CD8-positive, alpha-beta memory T cell (primary cell): ENCODE measurements at regions not wholly inside any gene's neighbourhood (a gene's known extent, or its start where the extent isn't known, plus 50 kb on each side); places are given as distances from the start of the nearest gene placed in this dataset.

Source experiments
- CTCF ChIA-PET: fragments of 350-600 bp; sonication (Branson Sonifier 250); formaldehyde crosslinking; loops from one replicate; lab custom pipeline; 2021; ENCODE audit warnings: antibody characterized with exemption; lab: Charles Lee
- POLR2A ChIA-PET: fragments of 350-600 bp; sonication (Branson Sonifier 250); formaldehyde crosslinking; loops from one replicate; lab custom pipeline; 2021; ENCODE audit warnings: antibody characterized with exemption; lab: Charles Lee
- DNase-seq, 5 donors: peaks; one replicate each; pipeline versions ENCODE4 v3.0.0 to v3.0.0-alpha.2; 2020 to 2022; ENCODE audit warnings: mixed read lengths in 1 of 5
- H3K27ac ChIP-seq: one replicate; pipeline ENCODE4 v1.7.0; 2013; ENCODE audit warnings: low read depth, mild to moderate bottlenecking, low read length, moderate library complexity
- H3K27me3 ChIP-seq: 2 replicates; pipeline ENCODE4 v1.7.0; 2013; ENCODE audit warnings: low read length, mild to moderate bottlenecking; ENCODE audit not compliant: insufficient read depth, poor library complexity, severe bottlenecking
- H3K36me3 ChIP-seq: 2 replicates; pipeline ENCODE4 v1.7.0; 2013; ENCODE audit warnings: mild to moderate bottlenecking, low read length, moderate library complexity; ENCODE audit not compliant: insufficient read depth
- H3K4me1 ChIP-seq: 2 replicates; pipeline ENCODE4 v1.7.0; 2013; ENCODE audit warnings: mild to moderate bottlenecking, low read length, moderate library complexity; ENCODE audit not compliant: insufficient read depth
- H3K4me3 ChIP-seq: 2 replicates; pipeline ENCODE4 v1.7.0; 2013; ENCODE audit warnings: mild to moderate bottlenecking, low read length
- H3K9me3 ChIP-seq: 2 replicates; pipeline ENCODE4 v1.7.0; 2013; ENCODE audit warnings: mild to moderate bottlenecking, low read length
- H3K27ac Mint-ChIP-seq, 8 donors: one replicate each; pipeline ENCODE4 v1.8.0; 2020 to 2021; ENCODE audit warnings: mixed read lengths in 8 of 8, mild to moderate bottlenecking in 6 of 8, inconsistent platforms in 3 of 8, moderate library complexity in 3 of 8
- H3K27me3 Mint-ChIP-seq, 2 donors: one replicate each; pipeline ENCODE4 v1.8.0; 2020 to 2021; ENCODE audit warnings: mixed read lengths in 2 of 2, mild to moderate bottlenecking in 1 of 2, moderate library complexity in 1 of 2
- H3K36me3 Mint-ChIP-seq, 3 donors: one replicate each; pipeline ENCODE4 v1.8.0; 2020 to 2021; ENCODE audit warnings: mixed read lengths in 3 of 3, inconsistent platforms in 1 of 3, mild to moderate bottlenecking in 1 of 3
- H3K4me1 Mint-ChIP-seq, 3 donors: one replicate each; pipeline ENCODE4 v1.8.0; 2020 to 2021; ENCODE audit warnings: mixed read lengths in 3 of 3, inconsistent platforms in 1 of 3, mild to moderate bottlenecking in 1 of 3
- H3K4me3 Mint-ChIP-seq, 7 donors: one replicate each; pipeline ENCODE4 v1.8.0; 2020 to 2021; ENCODE audit warnings: mixed read lengths in 7 of 7, mild to moderate bottlenecking in 6 of 7, moderate library complexity in 4 of 7, inconsistent platforms in 2 of 7
- H3K9me3 Mint-ChIP-seq, 5 donors: one replicate each; pipeline ENCODE4 v1.8.0; 2020 to 2022; ENCODE audit warnings: mixed read lengths in 5 of 5, mild to moderate bottlenecking in 3 of 5, moderate library complexity in 2 of 5, inconsistent platforms in 1 of 5

DNA sequence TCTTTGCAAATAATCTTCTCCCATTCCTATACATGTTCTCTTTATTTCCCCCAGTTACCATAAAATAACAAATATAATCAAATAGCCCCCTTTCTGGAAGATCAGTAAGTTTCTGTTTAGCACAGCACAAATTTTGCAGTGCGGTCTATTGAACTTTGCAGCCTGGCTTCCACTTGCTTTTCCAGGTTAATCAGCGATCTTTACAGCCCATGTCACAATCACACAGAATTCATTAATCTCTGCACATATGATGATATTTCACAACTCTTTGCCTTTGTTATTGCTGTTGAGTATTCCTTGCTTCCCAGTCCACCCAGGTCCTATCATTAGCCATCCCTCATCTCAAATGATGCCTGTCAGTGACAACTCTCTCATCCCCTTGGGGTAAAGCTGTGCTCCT, 2358.0 kb downstream of the PCDH7 start:
- POLR2A ChIA-PET, result no interaction called here
- no peaks in the 10 kb centered on the region for H3K27me3 ChIP-seq
- no peak for DNase-seq
- Mint-ChIP-seq H3K4me1 (no peaks in the 10 kb centered on the region), H3K27me3 (no peaks in the 10 kb centered on the region), H3K9me3 (peaks cover 2 to 20% (median 8%) of the 10 kb centered on the region in 5 donors), H3K27ac (no peak overlapping the region), H3K4me3 (no peak overlapping the region), H3K36me3 (no peaks in the 10 kb centered on the region)
- H3K9me3 ChIP-seq, result no peaks in the 10 kb centered on the region
- H3K36me3 ChIP-seq, result no peaks in the 10 kb centered on the region
- no peak overlapping the region for H3K27ac ChIP-seq
- H3K4me1 ChIP-seq, result no peaks in the 10 kb centered on the region
- CTCF ChIA-PET, result no interaction called here
- no peak overlapping the region for H3K4me3 ChIP-seq

DNA sequence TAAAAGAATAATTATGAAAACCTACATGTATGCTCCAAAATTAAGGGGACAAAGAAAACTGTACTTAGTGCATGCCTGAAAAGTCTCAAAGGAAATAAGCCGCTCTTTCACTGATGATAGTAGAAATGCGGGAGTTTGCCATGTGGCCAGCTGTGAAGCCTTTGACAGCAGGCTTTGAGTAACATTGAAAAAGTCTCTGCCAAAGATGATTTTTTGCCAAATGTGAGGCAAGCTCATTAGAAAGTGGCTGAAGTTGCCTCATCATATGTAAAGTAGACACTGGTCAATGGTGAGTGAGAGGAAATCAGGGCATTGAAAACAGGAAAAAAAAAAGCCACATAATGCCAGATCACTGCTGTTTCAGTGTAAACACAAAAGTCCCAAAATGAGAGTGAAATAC, 2360.1 kb downstream of the PCDH7 start:
- Histone ChIP-seq H3K4me1 (no peaks in the 10 kb centered on the region), H3K27ac (no peak overlapping the region), H3K4me3 (no peak overlapping the region), H3K9me3 (no peaks in the 10 kb centered on the region), H3K36me3 (no peaks in the 10 kb centered on the region), H3K27me3 (no peaks in the 10 kb centered on the region)
- no peaks in the 10 kb centered on the region for H3K27me3 Mint-ChIP-seq
- no peak overlapping the region for H3K27ac Mint-ChIP-seq
- ChIA-PET POLR2A (no interaction called here), CTCF (no interaction called here)
- no peak for DNase-seq
- no peak overlapping the region for H3K4me3 Mint-ChIP-seq
- H3K36me3 Mint-ChIP-seq, result no peaks in the 10 kb centered on the region
- peaks cover 3 to 22% (median 6%) of the 10 kb centered on the region in 5 donors for H3K9me3 Mint-ChIP-seq
- no peaks in the 10 kb centered on the region for H3K4me1 Mint-ChIP-seq

DNA sequence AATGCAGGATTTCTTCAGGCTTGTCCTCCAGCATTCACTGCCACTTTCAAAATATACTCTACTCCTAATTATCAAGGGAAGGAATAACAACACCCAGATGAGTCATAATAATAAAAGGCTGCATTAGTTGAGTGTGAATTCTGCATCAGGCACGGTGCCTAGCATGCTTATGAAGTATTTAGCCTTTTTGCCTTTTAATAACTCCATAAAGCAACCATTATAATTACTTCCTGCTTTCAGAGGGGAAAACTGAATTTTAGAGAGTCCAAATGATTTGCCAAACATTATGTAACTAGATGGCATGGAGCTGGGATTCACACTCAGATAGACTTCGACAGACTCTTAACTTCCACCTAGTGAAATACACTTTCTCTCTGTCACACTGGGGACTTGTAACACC, 2365.5 kb downstream of the PCDH7 start:
- CTCF ChIA-PET, result no interaction called here
- no peaks in the 10 kb centered on the region for H3K4me1 ChIP-seq
- POLR2A ChIA-PET, result no interaction called here
- H3K9me3 ChIP-seq, result no peaks in the 10 kb centered on the region
- no peak overlapping the region for H3K27ac ChIP-seq
- no peak overlapping the region for H3K4me3 Mint-ChIP-seq
- no peak overlapping the region for H3K4me3 ChIP-seq
- H3K27ac Mint-ChIP-seq, result no peak overlapping the region
- no peaks in the 10 kb centered on the region for H3K4me1 Mint-ChIP-seq
- no peak for DNase-seq
- H3K27me3 Mint-ChIP-seq, result no peaks in the 10 kb centered on the region
- H3K36me3 ChIP-seq, result no peaks in the 10 kb centered on the region
- no peaks in the 10 kb centered on the region for H3K27me3 ChIP-seq
- peaks cover 5 to 25% (median 8%) of the 10 kb centered on the region in 5 donors for H3K9me3 Mint-ChIP-seq
- no peaks in the 10 kb centered on the region for H3K36me3 Mint-ChIP-seq

DNA sequence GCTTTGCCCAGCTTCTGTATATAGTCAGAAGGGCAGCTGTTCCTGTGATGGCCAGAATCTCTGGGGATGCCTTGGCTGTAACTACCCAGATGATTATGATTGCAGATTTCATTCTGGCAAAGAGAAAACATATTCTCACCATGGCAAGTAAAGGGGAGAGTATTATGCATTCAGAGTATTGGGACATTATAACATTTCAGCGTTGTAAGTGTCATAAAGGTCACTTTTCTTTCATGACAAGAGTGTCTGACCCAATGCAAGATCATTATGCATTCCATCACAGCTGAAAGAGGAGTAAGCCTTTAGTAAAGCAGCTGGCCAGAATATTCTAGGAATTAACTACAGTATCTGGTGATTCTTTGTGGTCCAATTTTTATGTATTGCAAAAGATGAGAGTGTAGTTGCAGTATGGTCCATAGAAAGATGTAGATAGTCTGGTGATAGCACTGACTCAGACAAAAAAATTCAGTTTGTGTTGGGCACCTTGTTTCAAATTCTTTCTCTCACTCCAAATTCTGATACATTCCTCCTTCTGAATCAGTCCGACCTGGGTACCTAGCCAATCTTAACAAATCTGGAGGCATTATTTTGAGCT, 2366.3 kb downstream of the PCDH7 start:
- H3K4me3 Mint-ChIP-seq, result no peak overlapping the region
- no peaks in the 10 kb centered on the region for H3K36me3 ChIP-seq
- H3K27me3 Mint-ChIP-seq, result no peaks in the 10 kb centered on the region
- H3K9me3 ChIP-seq, result no peaks in the 10 kb centered on the region
- H3K9me3 Mint-ChIP-seq, result peaks cover 3 to 21% (median 8%) of the 10 kb centered on the region in 5 donors
- H3K4me1 ChIP-seq, result no peaks in the 10 kb centered on the region
- H3K36me3 Mint-ChIP-seq, result no peaks in the 10 kb centered on the region
- no peak for DNase-seq
- no peak overlapping the region for H3K4me3 ChIP-seq
- CTCF ChIA-PET, result no interaction called here
- no peak overlapping the region for H3K27ac ChIP-seq
- no peaks in the 10 kb centered on the region for H3K27me3 ChIP-seq
- H3K4me1 Mint-ChIP-seq, result no peaks in the 10 kb centered on the region
- POLR2A ChIA-PET, result no interaction called here
- H3K27ac Mint-ChIP-seq, result no peak overlapping the region

DNA sequence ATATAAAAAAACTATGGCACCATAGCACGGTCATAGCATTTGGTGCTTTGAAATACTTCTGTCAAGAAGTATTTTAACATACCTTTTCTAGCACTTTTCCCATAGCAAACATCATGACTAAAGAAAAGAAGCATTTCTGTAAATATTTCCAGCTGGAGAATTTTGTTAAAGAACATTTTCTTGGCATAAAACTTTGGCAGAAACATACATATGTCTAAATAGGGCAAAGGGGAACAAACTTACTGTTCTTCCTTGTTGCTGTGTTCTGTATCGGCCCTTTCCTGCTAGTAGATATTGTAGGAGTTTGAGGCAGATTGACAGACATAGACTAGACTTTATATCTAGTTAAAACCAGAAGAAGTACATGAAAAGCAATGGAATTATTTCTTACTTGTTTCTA, 2368.5 kb downstream of the PCDH7 start:
- Histone ChIP-seq H3K9me3 (no peaks in the 10 kb centered on the region), H3K4me3 (no peak overlapping the region), H3K27ac (no peak overlapping the region), H3K36me3 (no peaks in the 10 kb centered on the region), H3K27me3 (no peaks in the 10 kb centered on the region), H3K4me1 (no peaks in the 10 kb centered on the region)
- Mint-ChIP-seq H3K27me3 (no peaks in the 10 kb centered on the region), H3K9me3 (peaks cover 3 to 26% (median 6%) of the 10 kb centered on the region in 5 donors), H3K4me1 (no peaks in the 10 kb centered on the region), H3K27ac (no peak overlapping the region), H3K36me3 (no peaks in the 10 kb centered on the region), H3K4me3 (no peak overlapping the region)
- ChIA-PET CTCF (no interaction called here), POLR2A (no interaction called here)
- DNase-seq, result no peak

DNA sequence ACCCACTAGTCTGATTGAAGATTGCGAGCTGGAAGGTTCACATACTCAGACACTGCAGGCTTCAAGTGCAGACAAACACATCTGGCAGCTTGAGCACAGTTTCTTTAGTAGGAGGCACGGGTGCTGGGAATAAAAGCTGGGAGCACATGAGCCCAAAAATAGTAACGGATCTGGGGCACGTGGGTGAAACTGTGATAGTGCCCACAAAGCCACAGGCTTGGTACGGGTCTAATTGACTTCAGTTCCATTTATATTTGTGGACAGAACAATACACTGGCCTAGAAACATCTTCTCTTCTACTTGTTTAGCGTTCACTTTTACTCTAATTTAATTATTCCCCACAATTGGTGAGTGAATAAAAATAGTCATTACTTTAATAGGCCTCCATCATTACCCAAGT, 2370.7 kb downstream of the PCDH7 start:
- Histone ChIP-seq H3K4me1 (no peaks in the 10 kb centered on the region), H3K27me3 (no peaks in the 10 kb centered on the region), H3K27ac (no peak overlapping the region), H3K36me3 (no peaks in the 10 kb centered on the region), H3K9me3 (no peaks in the 10 kb centered on the region), H3K4me3 (no peak overlapping the region)
- no peaks in the 10 kb centered on the region for H3K36me3 Mint-ChIP-seq
- POLR2A ChIA-PET, result no interaction called here
- H3K9me3 Mint-ChIP-seq, result peaks cover 3 to 32% (median 9%) of the 10 kb centered on the region in 5 donors
- H3K4me3 Mint-ChIP-seq, result no peak overlapping the region
- H3K27ac Mint-ChIP-seq, result no peak overlapping the region
- CTCF ChIA-PET, result no interaction called here
- no peaks in the 10 kb centered on the region for H3K27me3 Mint-ChIP-seq
- DNase-seq, result no peak
- no peaks in the 10 kb centered on the region for H3K4me1 Mint-ChIP-seq

DNA sequence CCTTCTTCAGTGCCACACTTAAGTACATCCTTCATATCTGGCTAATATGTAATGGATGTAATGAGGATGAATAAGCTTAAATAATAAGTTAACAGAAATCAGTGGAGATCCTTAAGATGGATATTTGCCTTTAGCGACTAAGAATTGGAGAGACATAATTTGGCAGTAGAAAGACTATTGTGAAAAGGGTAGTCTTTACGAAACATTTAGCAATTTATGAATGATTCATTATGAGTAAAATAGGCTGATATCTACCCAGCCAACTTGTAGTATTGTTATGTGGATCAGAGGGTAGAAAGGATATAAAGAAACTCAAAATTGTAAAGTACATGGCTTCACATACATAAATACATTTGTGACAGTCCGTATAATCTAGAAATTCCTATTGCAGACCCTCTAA, 2371.8 kb downstream of the PCDH7 start:
- Mint-ChIP-seq H3K27me3 (no peaks in the 10 kb centered on the region), H3K9me3 (peaks cover 3 to 32% (median 9%) of the 10 kb centered on the region in 5 donors), H3K4me1 (no peaks in the 10 kb centered on the region), H3K27ac (no peak overlapping the region), H3K36me3 (no peaks in the 10 kb centered on the region), H3K4me3 (no peak overlapping the region)
- CTCF ChIA-PET, result no interaction called here
- no peaks in the 10 kb centered on the region for H3K36me3 ChIP-seq
- H3K4me3 ChIP-seq, result no peak overlapping the region
- H3K27ac ChIP-seq, result no peak overlapping the region
- H3K9me3 ChIP-seq, result no peaks in the 10 kb centered on the region
- POLR2A ChIA-PET, result no interaction called here
- DNase-seq, result no peak
- no peaks in the 10 kb centered on the region for H3K27me3 ChIP-seq
- H3K4me1 ChIP-seq, result no peaks in the 10 kb centered on the region

DNA sequence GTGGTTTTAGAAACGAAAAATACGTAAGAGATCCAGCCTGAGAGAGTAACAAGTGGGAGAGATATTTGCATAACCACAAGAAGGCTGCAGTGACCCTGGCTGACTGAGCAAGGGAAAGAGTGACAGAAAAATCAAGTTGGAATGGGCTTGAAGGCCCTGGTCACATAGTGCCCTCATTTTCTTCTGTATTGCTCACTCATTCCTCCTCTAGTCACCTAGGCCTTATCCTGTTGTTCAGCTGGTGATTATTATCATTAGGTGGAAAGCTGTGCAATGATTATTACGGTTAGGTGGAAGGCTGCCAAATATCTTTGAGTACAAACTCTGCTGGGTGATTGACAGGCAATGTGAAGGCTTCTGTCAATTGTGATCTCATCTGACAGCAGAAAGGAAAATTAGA, 2384.1 kb downstream of the PCDH7 start:
- H3K9me3 Mint-ChIP-seq, result peaks cover 7 to 29% (median 13%) of the 10 kb centered on the region in 5 donors
- no peak overlapping the region for H3K4me3 Mint-ChIP-seq
- H3K9me3 ChIP-seq, result no peaks in the 10 kb centered on the region
- no peaks in the 10 kb centered on the region for H3K36me3 ChIP-seq
- ChIA-PET CTCF (no interaction called here), POLR2A (no interaction called here)
- DNase-seq, result no peak
- H3K4me3 ChIP-seq, result no peak overlapping the region
- H3K27me3 Mint-ChIP-seq, result peaks cover 0 to 1% of the 10 kb centered on the region in 2 donors
- H3K36me3 Mint-ChIP-seq, result no peaks in the 10 kb centered on the region
- H3K27ac Mint-ChIP-seq, result no peak overlapping the region
- no peaks in the 10 kb centered on the region for H3K4me1 ChIP-seq
- no peak overlapping the region for H3K27ac ChIP-seq
- no peaks in the 10 kb centered on the region for H3K4me1 Mint-ChIP-seq
- no peaks in the 10 kb centered on the region for H3K27me3 ChIP-seq

DNA sequence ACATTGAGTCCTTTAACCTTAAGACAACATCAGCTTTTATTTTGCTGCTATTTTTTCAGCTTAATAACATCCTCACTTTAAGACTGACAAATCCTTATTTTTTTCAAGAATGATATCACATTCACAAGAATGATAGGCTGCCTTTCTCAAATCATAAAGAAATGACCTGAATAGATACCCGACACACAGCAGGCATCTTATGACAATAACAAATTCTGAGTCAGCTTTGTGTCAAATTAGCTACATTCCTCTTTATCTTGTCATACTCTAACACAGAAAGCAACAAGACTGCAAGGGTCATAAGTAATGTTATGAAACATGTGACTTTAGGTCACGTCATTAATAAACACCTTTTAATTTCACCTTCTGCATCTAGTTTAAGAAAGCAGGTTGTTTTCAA, 2387.6 kb downstream of the PCDH7 start:
- Mint-ChIP-seq H3K27me3 (no peaks in the 10 kb centered on the region), H3K4me3 (no peak overlapping the region)

More for the DNA sequence above, 2387.6 kb downstream of the PCDH7 start:
- CTCF ChIA-PET, result no interaction called here
- DNase-seq, result no peak
- Mint-ChIP-seq H3K9me3 (peaks cover 9 to 27% (median 11%) of the 10 kb centered on the region in 5 donors), H3K36me3 (no peaks in the 10 kb centered on the region), H3K4me1 (no peaks in the 10 kb centered on the region), H3K27ac (no peak overlapping the region)
- POLR2A ChIA-PET, result no interaction called here
- H3K9me3 ChIP-seq, result no peaks in the 10 kb centered on the region
- no peak overlapping the region for H3K4me3 ChIP-seq
- H3K36me3 ChIP-seq, result no peaks in the 10 kb centered on the region
- H3K27ac ChIP-seq, result no peak overlapping the region
- H3K27me3 ChIP-seq, result no peaks in the 10 kb centered on the region
- H3K4me1 ChIP-seq, result no peaks in the 10 kb centered on the region
